Liver (tissue), 8 donors: ENCODE measurements at regions not wholly inside any gene's neighbourhood (a gene's known extent, or its start where the extent isn't known, plus 50 kb on each side); places are given as distances from the start of the nearest gene placed in this dataset.

Experiments used
- DNase-seq: peaks from one replicate; pipeline ENCODE4 v3.0.0-alpha.2; 2017; ENCODE audit warnings: low spot score
- H3K27ac ChIP-seq, 2 donors: one replicate each; pipeline ENCODE4 v1.7.0; 2013; ENCODE audit warnings: inconsistent platforms in 2 of 2, low read length in 2 of 2, control low read depth in 1 of 2, low read depth in 1 of 2, mild to moderate bottlenecking in 1 of 2
- H3K27me3 ChIP-seq, 4 donors: one replicate each; pipeline versions ENCODE4 v1.6.1 to v1.7.0; 2013; ENCODE audit warnings: low read length in 3 of 4, inconsistent platforms in 1 of 4, mild to moderate bottlenecking in 1 of 4, moderate library complexity in 1 of 4; ENCODE audit not compliant: control insufficient read depth in 4 of 4, insufficient read depth in 4 of 4
- H3K36me3 ChIP-seq, 4 donors: one replicate each; pipeline versions ENCODE4 v1.6.1 to v1.7.0; 2013; ENCODE audit warnings: low read length in 3 of 4, mild to moderate bottlenecking in 3 of 4, low read depth in 1 of 4, moderate library complexity in 1 of 4; ENCODE audit not compliant: control insufficient read depth in 4 of 4, insufficient read depth in 3 of 4
- H3K4me1 ChIP-seq, 4 donors: one replicate each; pipeline versions ENCODE4 v1.6.1 to v1.7.0; 2013; ENCODE audit warnings: low read length in 3 of 4, mild to moderate bottlenecking in 3 of 4, moderate library complexity in 1 of 4; ENCODE audit not compliant: control insufficient read depth in 4 of 4, insufficient read depth in 4 of 4
- H3K4me3 ChIP-seq, 3 donors: one replicate each; pipeline versions ENCODE4 v1.6.1 to v1.7.0; 2013; ENCODE audit warnings: low read length in 3 of 3, control low read depth in 1 of 3, low read depth in 1 of 3, mild to moderate bottlenecking in 1 of 3
- H3K9ac ChIP-seq, 2 donors: one replicate each; pipeline ENCODE4 v1.7.0; 2013; ENCODE audit warnings: low read length in 2 of 2, mild to moderate bottlenecking in 2 of 2, moderate library complexity in 2 of 2, control low read depth in 1 of 2, low read depth in 1 of 2
- H3K9me3 ChIP-seq, 4 donors: one replicate each; pipeline versions ENCODE4 v1.6.1 to v1.7.0; 2013; ENCODE audit warnings: low read length in 3 of 4; ENCODE audit not compliant: control insufficient read depth in 4 of 4
- ATF3 ChIP-seq: IDR thresholded peaks from 2 replicates; pipeline ENCODE4 v1.6.1; 2016; ENCODE audit warnings: antibody characterized with exemption
- CTCF ChIP-seq: fragments of 150-350 bp; IDR thresholded peaks from 2 replicates; pipeline ENCODE4 v1.5.1; 2017; ENCODE audit warnings: improper control_type of control experiment, low read depth, low read length; ENCODE audit not compliant: missing input control
- EGR1 ChIP-seq, 2 donors: IDR thresholded peaks; 2 replicates each; pipeline ENCODE4 v1.6.1; 2016 to 2018; ENCODE audit warnings: antibody characterized with exemption in 2 of 2, low read depth in 2 of 2
- FOXA1 ChIP-seq: IDR thresholded peaks from 2 replicates; pipeline ENCODE4 v1.6.1; 2016; ENCODE audit warnings: antibody characterized with exemption
- FOXA2 ChIP-seq: IDR thresholded peaks from 2 replicates; pipeline ENCODE4 v1.6.1; 2016; ENCODE audit warnings: antibody characterized with exemption
- GABPA ChIP-seq, 2 donors: IDR thresholded peaks in 1 of 2; conservative IDR thresholded peaks in 1 of 2; 2 replicates each; pipeline ENCODE4 v1.6.1; 2016; ENCODE audit warnings: antibody characterized with exemption in 2 of 2, mild to moderate bottlenecking in 1 of 2, moderate library complexity in 1 of 2
- HNF4A ChIP-seq, 2 donors: conservative IDR thresholded peaks; 2 replicates each; pipeline ENCODE4 v1.6.1; 2016; ENCODE audit warnings: antibody characterized with exemption in 2 of 2, mild to moderate bottlenecking in 2 of 2
- HNF4G ChIP-seq: IDR thresholded peaks from 2 replicates; pipeline ENCODE4 v1.6.1; 2016; ENCODE audit warnings: antibody characterized with exemption
- JUND ChIP-seq, 2 donors: IDR thresholded peaks; 2 replicates each; pipeline ENCODE4 v1.6.1; 2016; ENCODE audit warnings: antibody characterized with exemption in 2 of 2
- MAX ChIP-seq: IDR thresholded peaks from 2 replicates; pipeline ENCODE4 v1.6.1; 2016; ENCODE audit warnings: antibody characterized with exemption
- NR2F2 ChIP-seq: IDR thresholded peaks from 2 replicates; pipeline ENCODE4 v1.6.1; 2016; ENCODE audit warnings: antibody characterized with exemption
- RAD21 ChIP-seq, 2 donors: IDR thresholded peaks; 2 replicates each; pipeline ENCODE4 v1.6.1; 2016; ENCODE audit warnings: antibody characterized with exemption in 2 of 2, mild to moderate bottlenecking in 2 of 2
- REST ChIP-seq: IDR thresholded peaks from 2 replicates; pipeline ENCODE4 v1.6.1; 2016; ENCODE audit warnings: antibody characterized with exemption, mild to moderate bottlenecking
- RXRA ChIP-seq, 2 donors: IDR thresholded peaks; 2 replicates each; pipeline ENCODE4 v1.6.1; 2017 to 2018; ENCODE audit warnings: antibody characterized with exemption in 2 of 2, mild to moderate bottlenecking in 1 of 2
- SP1 ChIP-seq: IDR thresholded peaks from 2 replicates; pipeline ENCODE4 v1.6.1; 2018; ENCODE audit warnings: antibody characterized with exemption, mild to moderate bottlenecking
- TAF1 ChIP-seq: conservative IDR thresholded peaks from 2 replicates; pipeline ENCODE4 v1.6.1; 2016; ENCODE audit warnings: antibody characterized with exemption, mild to moderate bottlenecking
- YY1 ChIP-seq: IDR thresholded peaks from 2 replicates; pipeline ENCODE4 v1.6.1; 2016; ENCODE audit warnings: antibody characterized with exemption, mild to moderate bottlenecking
- ZBTB33 ChIP-seq: IDR thresholded peaks from 2 replicates; pipeline ENCODE4 v1.6.1; 2016; ENCODE audit warnings: antibody characterized with exemption
- WGBS: extraction: QIAGEN DNeasy Blood & Tissue Kit; methylation state at CpG from one replicate; pipeline ENCODE4 v1.1.7; 2013; 5-methylcytosine and 5-hydroxymethylcytosine counted together
- donor health status: healthy.
- donor health status: healthy.
- donor health status: healthy.
- donor health status: healthy.
- donor health status: healthy.

GRCh38 chr9:82604947-82605656, 457.8 kb downstream of the RASEF start:
- Histone ChIP-seq H3K4me1 (peaks cover 1 to 35% (median 22%) of the 10 kb centered on the region in 4 donors), H3K36me3 (no peaks in the 10 kb centered on the region), H3K9ac (peak overlapping the region in 1 of 2 donors; percentile 45), H3K27ac (peak overlapping the region; percentile 9 to 67), H3K9me3 (no peaks in the 10 kb centered on the region), H3K27me3 (no peaks in the 10 kb centered on the region), H3K4me3 (peak overlapping the region in 1 of 3 donors; percentile 31)
- no peak for DNase-seq
- TF ChIP-seq FOXA1 = peak; percentile 77
- TF ChIP-seq ZBTB33 = peak; percentile 83
- TF ChIP-seq TAF1 = no peak
- TF ChIP-seq JUND (IDR thresholded peaks at IDR 0.05) = peak; percentile 37 to 92
- peak; percentile 97 for TF ChIP-seq SP1
- TF ChIP-seq RAD21 (IDR thresholded peaks at IDR 0.05) = peak; percentile 59 to 65
- TF ChIP-seq ATF3 = peak; percentile 28
- peak in 1 of 2 donors; percentile 31 for TF ChIP-seq GABPA (IDR thresholded peaks at IDR 0.05 in 1 of 2, conservative IDR thresholded peaks at IDR 0.05 in 1 of 2)
- peak in 1 of 2 donors; percentile 10 for TF ChIP-seq EGR1 (IDR thresholded peaks at IDR 0.05; ENCODE audit: low read depth in 2 of 2)
- TF ChIP-seq FOXA2 = peak; percentile 86
- peak; percentile 95 for TF ChIP-seq NR2F2
- TF ChIP-seq CTCF = no peak
- TF ChIP-seq HNF4A (conservative IDR thresholded peaks at IDR 0.05) = peak; percentile 94 to 98
- TF ChIP-seq MAX = peak; percentile 93
- peak; percentile 75 for TF ChIP-seq YY1
- peak; percentile 82 for TF ChIP-seq REST
- TF ChIP-seq HNF4G = peak; percentile 79
- TF ChIP-seq RXRA (IDR thresholded peaks at IDR 0.05) = peak; percentile 89 to 97
- 24% methylated on average over 3 of the region's 3 CpGs for WGBS
